ENCODE measurements at regions not wholly inside any gene's neighbourhood (a gene's known extent, or its start where the extent isn't known, plus 50 kb on each side); places are given as distances from the start of the nearest gene placed in this dataset.
"Not testable (repeated sequence)": the region's sequence is repeated elsewhere in the genome, so short reads cannot be mapped to it uniquely, and the experiment has no call there.

DNA sequence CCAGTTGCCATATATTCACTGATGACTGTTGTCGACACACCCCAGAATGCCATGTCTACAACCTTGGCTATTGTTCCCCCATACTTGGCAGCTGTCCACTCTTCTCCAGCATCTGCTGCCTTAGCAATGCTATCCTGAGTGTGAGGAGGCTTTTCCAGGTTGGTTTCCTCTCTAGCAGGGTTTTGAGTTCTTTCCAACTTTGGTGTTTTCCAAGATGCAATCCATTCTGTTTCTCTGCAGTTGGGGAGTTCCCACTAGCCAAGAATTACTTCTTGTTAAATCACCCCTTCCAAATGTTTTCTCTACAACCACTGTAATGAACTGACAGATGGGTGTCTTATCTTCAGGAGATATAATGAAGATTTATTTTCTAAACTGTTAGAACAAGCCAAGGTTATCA is 617.4 kb downstream of the CCSER2 start:
- DNase-seq, result no peak

- DNase-seq, result no peak
Measured at GRCh38 chr10:84946904-84947303, 618.5 kb downstream of the CCSER2 start.

GRCh38 chr10:84948644-84949043 is 620.3 kb downstream of the CCSER2 start:
- DNase-seq, result no peak

GRCh38 chr10:84951616-84952015 is 623.2 kb downstream of the CCSER2 start:
- DNase-seq, result no peak

DNA sequence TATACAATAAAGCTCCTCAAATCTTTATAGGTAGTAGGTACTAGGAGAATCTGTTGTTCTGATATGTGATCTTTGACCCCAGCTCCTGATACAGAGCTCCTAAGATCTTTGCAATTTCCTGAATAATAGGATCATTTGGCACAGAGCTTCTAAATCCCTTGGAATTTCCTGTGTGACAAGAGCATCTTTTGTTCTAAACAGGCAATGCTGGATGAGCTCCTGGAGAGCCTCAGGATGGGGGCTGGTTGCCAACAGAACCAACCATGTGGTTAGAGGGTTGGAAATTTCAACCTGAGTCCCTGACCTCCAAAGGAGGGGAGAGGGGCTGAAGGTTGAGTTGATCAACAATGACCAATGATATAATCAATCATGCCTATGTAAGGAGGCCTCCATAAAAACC is 629.0 kb downstream of the CCSER2 start:
- no peak for DNase-seq

DNA sequence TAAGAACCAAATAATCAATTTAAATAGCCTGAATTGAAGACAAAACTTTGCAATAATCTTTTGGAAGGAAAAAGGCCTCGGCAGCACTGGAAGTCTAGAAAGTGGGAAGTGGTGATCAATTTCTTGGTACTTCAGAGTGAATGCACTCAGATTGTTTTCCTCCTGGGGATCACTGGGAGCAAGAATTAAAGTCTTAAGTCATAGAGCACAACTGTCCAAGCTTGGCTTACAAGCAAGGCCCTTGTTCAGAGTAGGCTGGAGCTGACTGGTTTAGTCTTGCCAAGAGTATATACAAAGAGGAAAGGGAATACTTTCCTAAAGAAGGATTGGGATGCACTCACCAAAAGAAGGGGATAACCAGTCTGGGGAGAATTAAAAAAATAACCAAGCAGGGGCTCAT is 637.1 kb downstream of the CCSER2 start:
- DNase-seq, result peak; percentile 17

GRCh38 chr10:84966708-84967441 is 638.5 kb downstream of the CCSER2 start:
- DNase-seq, result no peak

GRCh38 chr10:84969297-84969696 is 640.9 kb downstream of the CCSER2 start:
- DNase-seq, result not testable (repeated sequence)

DNA sequence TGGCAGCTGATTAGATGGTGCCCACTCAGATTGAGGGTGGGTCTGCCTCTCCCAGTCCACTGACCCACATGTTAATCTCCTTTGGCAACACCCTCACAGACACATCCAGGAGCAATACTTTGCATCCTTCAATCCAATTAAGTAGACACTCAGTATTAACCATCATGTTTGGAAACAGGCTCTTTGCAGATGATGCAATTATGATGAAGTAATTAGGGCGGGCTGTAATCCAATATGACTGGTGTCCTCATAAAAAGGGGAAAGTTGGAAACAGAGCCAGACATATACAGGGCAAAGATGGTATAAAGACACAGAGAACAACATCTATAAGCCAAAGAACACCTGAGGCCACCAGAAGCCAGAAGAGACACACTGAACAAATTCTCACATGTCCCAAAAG is 658.6 kb downstream of the CCSER2 start:
- DNase-seq, result no peak

- DNase-seq, result no peak
Measured at GRCh38 chr10:84988011-84988410, 659.6 kb downstream of the CCSER2 start.

DNA sequence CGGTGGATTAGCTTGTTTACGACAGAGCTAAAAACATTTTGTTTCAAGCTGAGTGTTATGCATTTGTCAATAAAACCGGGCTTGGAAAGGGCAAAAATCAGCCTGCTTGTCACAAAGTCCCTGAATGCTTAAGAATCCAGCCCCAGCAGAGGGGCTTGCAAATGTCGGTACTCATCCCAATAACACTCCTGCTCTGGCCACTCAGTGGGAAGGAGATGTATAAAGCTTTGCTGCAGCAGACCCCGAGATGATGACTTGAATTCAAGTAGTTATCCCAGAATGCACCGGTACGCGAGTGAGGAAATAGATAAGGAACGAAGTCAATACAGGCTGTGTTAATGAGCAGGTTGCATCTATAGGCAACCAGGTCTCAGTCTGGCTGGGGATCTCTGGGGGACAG is 662.3 kb downstream of the CCSER2 start:
- DNase-seq, result no peak

GRCh38 chr10:84991301-84991700 is 662.9 kb downstream of the CCSER2 start:
- DNase-seq, result no peak

DNA sequence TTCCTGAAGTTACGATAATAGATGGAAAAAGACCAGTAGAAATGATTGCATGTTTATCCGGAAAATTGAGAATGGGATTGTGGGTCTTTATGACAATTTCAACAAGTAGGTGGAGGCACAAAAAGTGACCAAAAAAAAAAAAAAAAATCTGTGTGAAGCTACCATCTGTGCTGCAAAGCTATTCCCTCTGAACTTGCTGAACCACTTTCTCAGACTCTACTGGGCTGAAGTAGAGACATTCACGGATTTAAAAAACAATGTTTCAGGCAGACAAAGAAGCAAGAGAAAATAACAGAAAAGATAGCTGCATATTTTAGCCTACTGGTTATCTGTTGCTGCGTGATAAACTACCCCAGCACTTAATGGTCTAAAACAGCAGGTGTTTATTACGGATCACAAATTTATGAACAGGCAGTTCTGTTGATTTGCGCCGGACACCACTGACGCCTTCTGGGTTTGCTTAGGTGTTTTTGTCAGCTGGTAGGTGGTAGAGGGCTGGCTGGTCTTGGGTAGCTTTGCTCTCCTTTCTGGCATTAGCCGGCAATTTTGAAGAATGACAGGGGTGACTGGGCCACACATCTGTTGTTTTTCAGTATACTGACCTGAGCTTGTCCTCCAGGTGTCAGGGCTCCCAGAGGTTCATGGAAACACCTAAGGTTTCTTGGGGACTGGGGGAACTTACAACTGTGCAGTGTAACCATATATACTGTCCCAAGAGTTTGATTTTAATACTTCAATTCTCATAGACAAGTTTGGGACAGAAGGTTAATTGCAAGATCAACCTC is 665.1 kb downstream of the CCSER2 start:
- no peak for DNase-seq

GRCh38 chr10:84994722-84995121 is 666.3 kb downstream of the CCSER2 start:
- DNase-seq, result no peak

DNA sequence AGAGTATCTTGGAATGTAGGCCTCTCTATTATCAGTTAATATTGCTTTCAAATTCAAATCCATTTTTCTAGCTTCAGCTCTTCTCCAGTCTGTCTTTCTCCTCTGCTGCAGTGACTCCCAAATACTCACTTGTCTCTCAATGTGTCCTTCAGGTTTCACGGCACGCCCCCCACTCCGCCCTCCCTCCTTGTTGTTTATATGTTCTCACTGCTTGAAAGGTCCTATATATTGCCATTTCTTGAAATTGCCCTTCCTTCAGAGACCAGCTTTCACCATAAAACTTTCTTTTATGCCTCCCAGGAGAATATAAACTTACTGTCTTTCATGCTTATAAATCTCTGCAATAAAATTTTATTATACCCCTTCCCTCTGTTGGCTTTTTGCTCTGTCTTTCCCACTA is 668.2 kb downstream of the CCSER2 start:
- no peak for DNase-seq

DNA sequence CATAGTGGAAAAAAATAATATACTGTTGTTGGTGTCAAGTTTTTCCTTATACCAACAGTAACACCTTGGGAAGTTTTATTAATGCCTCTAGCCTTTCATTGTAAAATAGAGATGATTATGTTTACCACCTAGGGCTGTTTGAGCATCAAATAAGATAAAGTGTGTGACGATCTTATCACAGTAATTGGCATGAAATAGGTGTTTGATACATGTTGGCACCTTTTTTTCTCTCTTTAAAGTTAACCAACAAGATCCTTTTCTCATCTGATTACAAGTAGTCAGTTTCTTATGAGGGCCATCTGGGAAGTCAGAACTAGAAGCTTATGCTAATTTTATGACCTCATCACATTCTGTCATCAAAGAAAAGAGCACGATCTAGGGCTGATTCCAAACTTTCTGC is 669.5 kb downstream of the CCSER2 start:
- no peak for DNase-seq

- DNase-seq, result no peak
Measured at GRCh38 chr10:84999929-85000328, 671.5 kb downstream of the CCSER2 start.

DNA sequence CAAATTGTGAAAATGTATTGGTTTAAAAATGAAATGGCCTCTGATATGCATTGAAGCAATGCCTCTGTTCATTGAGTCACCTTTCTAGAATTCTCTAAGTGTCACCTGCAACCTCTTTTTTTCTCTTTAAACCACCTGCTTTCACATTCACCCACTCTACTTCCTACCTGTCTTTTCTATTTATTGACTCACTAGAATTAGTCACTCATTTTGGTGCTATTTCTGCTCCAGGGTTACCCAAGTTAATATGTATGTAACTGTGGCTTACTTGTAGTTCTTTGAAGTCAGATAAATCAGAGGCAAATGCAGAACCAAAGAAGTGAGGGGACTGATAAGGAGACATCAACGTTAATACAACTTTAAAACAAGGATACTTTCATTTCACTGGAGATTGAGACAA is 674.7 kb downstream of the CCSER2 start:
- no peak for DNase-seq

- no peak for DNase-seq
Measured at GRCh38 chr10:85008488-85009184, 680.2 kb downstream of the CCSER2 start.

DNA sequence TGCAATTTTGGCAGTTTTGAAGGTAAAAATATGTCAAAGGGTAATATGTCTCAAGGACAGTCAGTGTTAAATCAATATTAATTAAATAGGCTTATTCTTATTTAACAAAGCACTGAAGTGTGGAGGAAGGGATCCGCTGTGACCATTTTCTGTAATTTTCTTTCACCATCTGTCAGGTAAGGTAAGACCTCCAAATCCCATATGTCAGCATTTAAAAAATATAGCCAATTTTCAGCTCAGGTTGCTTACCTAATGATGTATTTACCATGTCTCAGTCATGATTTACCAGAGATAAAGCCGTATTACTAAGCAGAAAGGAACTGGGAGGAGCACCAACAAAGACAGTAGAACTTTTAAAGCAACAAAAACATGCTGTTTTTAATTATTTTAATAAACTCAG is 683.9 kb downstream of the CCSER2 start:
- no peak for DNase-seq

GRCh38 chr10:85026878-85027467 is 698.6 kb downstream of the CCSER2 start:
- DNase-seq, result no peak

DNA sequence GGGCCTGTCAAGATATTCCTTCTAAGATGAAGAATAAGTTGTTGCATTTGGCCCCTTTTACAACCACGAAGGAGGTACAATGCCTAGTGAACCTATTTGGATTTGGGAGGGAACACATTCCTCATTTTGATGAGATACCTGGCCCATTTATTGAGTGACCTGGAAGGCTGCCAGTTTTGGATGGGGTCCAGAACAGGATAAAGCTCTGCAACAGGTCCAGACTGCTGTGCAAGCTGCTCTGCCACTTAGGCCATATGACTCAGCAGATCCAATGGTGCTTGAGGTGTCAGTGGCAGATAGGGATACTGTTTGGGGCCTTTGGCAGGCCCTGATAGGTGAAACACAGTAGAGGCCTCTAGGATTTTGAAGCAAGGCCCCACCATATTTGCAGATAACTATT is 704.6 kb downstream of the CCSER2 start:
- no peak for DNase-seq

DNA sequence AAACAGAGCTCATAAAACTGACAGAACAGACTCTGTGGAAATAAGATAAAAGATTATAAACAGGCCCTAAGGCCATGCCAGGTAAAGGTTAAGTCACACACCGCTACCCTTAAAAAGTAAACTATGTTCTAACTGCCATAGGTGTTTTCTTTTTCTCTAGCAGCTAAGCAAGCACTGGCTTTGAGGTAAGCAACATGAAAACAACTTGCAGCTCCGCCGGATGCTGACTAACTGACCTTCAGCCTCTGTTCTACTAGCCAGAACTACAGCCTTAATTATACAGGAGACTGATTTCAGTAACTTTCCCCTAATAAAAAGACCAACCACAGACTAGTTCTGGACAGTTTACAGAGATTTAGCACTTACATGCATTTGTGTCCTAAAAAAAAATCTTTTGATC is 708.3 kb downstream of the CCSER2 start:
- no peak for DNase-seq

DNA sequence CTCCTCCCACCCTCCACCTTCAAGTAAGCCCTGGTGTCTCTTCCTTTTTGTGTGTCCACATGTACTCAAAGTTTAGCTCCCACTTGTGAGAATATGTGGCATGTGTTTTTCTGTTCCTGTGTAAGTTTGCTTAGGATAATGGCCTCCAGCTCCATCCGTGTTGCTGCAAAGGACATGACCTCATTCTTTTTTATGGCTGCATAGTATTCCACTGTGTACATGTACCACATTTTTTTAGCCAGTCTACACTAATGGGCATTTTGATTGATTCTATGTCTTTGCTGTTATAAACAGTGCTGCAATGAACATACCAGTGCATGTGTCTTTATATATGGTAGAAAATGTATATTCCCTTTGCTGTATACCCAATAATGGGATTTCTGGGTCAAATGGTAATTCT is 710.9 kb downstream of the CCSER2 start:
- DNase-seq, result no peak
